ENCODE measurements at regions not wholly inside any gene's neighbourhood (a gene's known extent, or its start where the extent isn't known, plus 50 kb on each side); places are given as distances from the start of the nearest gene placed in this dataset.

GRCh38 chr13:103884101-103884723, 818.0 kb upstream of the SLC10A2 start:
- TF ChIP-seq EZH2 (IDR thresholded peaks at IDR 0.05; ENCODE audit: insufficient read depth, poor library complexity, severe bottlenecking) (no peak), EZH2phosphoT487 (IDR thresholded peaks at IDR 0.05; ENCODE audit: insufficient read depth, low read depth) (no peak)
